ENCODE measurements at regions not wholly inside any gene's neighbourhood (a gene's known extent, or its start where the extent isn't known, plus 50 kb on each side); places are given as distances from the start of the nearest gene placed in this dataset.

DNA sequence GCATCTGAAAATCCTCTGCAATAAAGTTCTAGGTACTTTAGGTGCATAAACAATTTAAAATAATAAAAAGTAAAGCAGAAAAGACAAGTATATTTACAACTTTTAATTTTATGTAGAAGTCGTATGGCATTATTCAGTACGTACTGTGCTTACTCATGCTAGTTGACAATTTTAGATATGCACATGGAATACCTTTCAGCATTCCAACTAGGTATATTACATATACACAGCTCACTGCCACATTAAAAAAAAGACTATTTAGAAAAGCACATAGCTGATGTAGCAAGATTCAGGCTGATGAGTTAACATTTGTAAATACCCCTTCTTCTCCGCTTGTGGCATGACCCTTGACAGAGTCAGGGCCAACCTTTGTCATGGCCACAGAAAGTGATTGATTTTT lies 171.2 kb downstream of the FBXO15 start:
- H2BK20ac ChIP-seq (ENCODE audit: low read depth, low read length, poor library complexity, severe bottlenecking), result no peak overlapping the region
- Mint-ChIP-seq H3K36me3 (ENCODE audit: insufficient read depth in 1 of 3, low read depth in 3 of 3) (no peaks in the 10 kb centered on the region), H3K4me3 (no peak overlapping the region), H3K4me1 (peaks cover 10% of the 10 kb centered on the region in 2 experiments), H3K9me3 (no peaks in the 10 kb centered on the region; a peak in 1 of 5 replicates), H3K27me3 (ENCODE audit: low read depth) (no peaks in the 10 kb centered on the region; the same call in 1 of the 2 replicates), H3K27ac (no peak overlapping the region)
- no peaks in the 10 kb centered on the region for H3K4me1 ChIP-seq (ENCODE audit: insufficient read depth, low read length)
- H2BK120ac ChIP-seq (ENCODE audit: low read depth, low read length, poor library complexity, severe bottlenecking), result no peak overlapping the region
- H3K4ac ChIP-seq (ENCODE audit: low read depth, low read length), result no peak overlapping the region
- no peak overlapping the region for H3K9ac ChIP-seq (ENCODE audit: extremely low read depth, insufficient read length, low read length)
- no peaks in the 10 kb centered on the region for H3K9me3 ChIP-seq (ENCODE audit: control insufficient read depth, low read depth, low read length)
- no peaks in the 10 kb centered on the region for H3K27me3 ChIP-seq (ENCODE audit: insufficient read depth, low read length)
- H3K4me2 ChIP-seq (ENCODE audit: insufficient read depth, insufficient read length, low read length), result no peak overlapping the region
- TF ChIP-seq, protein P1, sequence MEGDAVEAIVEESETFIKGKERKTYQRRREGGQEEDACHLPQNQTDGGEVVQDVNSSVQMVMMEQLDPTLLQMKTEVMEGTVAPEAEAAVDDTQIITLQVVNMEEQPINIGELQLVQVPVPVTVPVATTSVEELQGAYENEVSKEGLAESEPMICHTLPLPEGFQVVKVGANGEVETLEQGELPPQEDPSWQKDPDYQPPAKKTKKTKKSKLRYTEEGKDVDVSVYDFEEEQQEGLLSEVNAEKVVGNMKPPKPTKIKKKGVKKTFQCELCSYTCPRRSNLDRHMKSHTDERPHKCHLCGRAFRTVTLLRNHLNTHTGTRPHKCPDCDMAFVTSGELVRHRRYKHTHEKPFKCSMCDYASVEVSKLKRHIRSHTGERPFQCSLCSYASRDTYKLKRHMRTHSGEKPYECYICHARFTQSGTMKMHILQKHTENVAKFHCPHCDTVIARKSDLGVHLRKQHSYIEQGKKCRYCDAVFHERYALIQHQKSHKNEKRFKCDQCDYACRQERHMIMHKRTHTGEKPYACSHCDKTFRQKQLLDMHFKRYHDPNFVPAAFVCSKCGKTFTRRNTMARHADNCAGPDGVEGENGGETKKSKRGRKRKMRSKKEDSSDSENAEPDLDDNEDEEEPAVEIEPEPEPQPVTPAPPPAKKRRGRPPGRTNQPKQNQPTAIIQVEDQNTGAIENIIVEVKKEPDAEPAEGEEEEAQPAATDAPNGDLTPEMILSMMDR (conservative IDR thresholded peaks at IDR 0.05), result no peak
- H2AK5ac ChIP-seq (ENCODE audit: insufficient read length, low read length), result no peak overlapping the region
- no peak overlapping the region for H2BK15ac ChIP-seq (ENCODE audit: low read depth, low read length)
- H3K23me2 ChIP-seq (ENCODE audit: insufficient read length, low read depth, low read length, poor library complexity, severe bottlenecking), result no peaks in the 10 kb centered on the region
- H3K56ac ChIP-seq (ENCODE audit: insufficient read length, low read depth, low read length), result no peak overlapping the region
- H3T11ph ChIP-seq (ENCODE audit: low read length), result no peak overlapping the region
- no peak overlapping the region for H3K14ac ChIP-seq (ENCODE audit: insufficient read depth, low read length)
- no peak overlapping the region for H2BK12ac ChIP-seq (ENCODE audit: insufficient read length, low read depth, low read length)
- DNase-seq, result no peak
- no peak overlapping the region for H4K8ac ChIP-seq (replicated peaks; ENCODE audit: insufficient read length, low read depth, low read length)
- H3K79me2 ChIP-seq (ENCODE audit: insufficient read depth, low read length), result no peaks in the 10 kb centered on the region
- WGBS (ENCODE audit: extremely low coverage, insufficient read length, low lambda C conversion rate), result no CpG with 5 or more reads among the region's 3 CpGs
- H2BK5ac ChIP-seq (ENCODE audit: insufficient read length, low read length), result no peak overlapping the region
- no peak overlapping the region for H3K18ac ChIP-seq (ENCODE audit: insufficient read length, low read depth, low read length)
- no peaks in the 10 kb centered on the region for H3K79me1 ChIP-seq (ENCODE audit: insufficient read depth, low read depth, low read length, poor library complexity, severe bottlenecking)
- H4K20me1 ChIP-seq (ENCODE audit: control insufficient read depth, insufficient read depth, insufficient read length), result no peaks in the 10 kb centered on the region
- no peak overlapping the region for H4K91ac ChIP-seq (ENCODE audit: insufficient read length, low read depth, low read length)
- no peak overlapping the region for H2AFZ ChIP-seq (ENCODE audit: low read length)
- H3K27ac ChIP-seq (ENCODE audit: insufficient read length, low read depth, low read length), result no peak overlapping the region
- H4K5ac ChIP-seq (ENCODE audit: insufficient read length, low read depth, low read length), result no peak overlapping the region
- no peak overlapping the region for H3K23ac ChIP-seq (ENCODE audit: insufficient read length, low read depth, low read length)

Measured in H9 (cell line).